Upper lobe of left lung (tissue), 4 donors: ENCODE measurements at regions not wholly inside any gene's neighbourhood (a gene's known extent, or its start where the extent isn't known, plus 50 kb on each side); places are given as distances from the start of the nearest gene placed in this dataset.

Experiments used
- POLR2A ChIP-seq, 4 donors: fragments of 450-650 bp; IDR thresholded peaks; one replicate each; pipeline ENCODE4 v1.5.1; 2016 to 2017; ENCODE audit warnings: antibody characterized with exemption in 4 of 4, mild to moderate bottlenecking in 2 of 4
- POLR2AphosphoS5 ChIP-seq, 2 donors: sonication (generic); formaldehyde crosslinking; IDR thresholded peaks; one replicate each; pipeline ENCODE4 v1.5.1; 2017; ENCODE audit warnings: antibody characterized with exemption in 2 of 2
- TF ChIP-seq, protein P1 (sequence below), 6 experiments: fragments of 450-650 bp in 4 of 6; fragments of 200-600 bp in 2 of 6; sonication (generic) in 2 of 6; IDR thresholded peaks; one replicate each; pipeline ENCODE4 v1.5.1; 2016 to 2019; ENCODE audit warnings: antibody characterized with exemption in 6 of 6

DNA sequence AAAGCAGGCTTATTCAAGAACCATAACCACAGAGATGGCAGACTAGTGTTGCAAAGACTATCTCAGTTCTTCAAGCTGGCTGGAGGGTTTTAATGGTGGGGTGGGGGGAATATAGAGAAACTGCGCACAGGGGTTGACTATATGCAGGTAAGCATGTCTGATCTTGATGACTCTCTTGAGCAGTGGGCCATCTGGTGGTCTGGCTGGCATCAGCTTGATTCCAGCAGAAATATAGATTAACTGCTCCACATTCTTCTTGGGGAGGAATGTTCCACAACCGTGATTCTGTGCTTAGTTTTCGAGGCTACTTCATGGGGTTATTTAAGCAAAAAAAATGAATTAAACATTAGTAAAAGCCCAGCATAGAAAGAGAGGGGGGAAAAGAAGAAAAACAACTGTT lies 158.8 kb upstream of the PGR start:
- TF ChIP-seq POLR2AphosphoS5 (IDR thresholded peaks at IDR 0.05), result no peak
- TF ChIP-seq, protein P1, sequence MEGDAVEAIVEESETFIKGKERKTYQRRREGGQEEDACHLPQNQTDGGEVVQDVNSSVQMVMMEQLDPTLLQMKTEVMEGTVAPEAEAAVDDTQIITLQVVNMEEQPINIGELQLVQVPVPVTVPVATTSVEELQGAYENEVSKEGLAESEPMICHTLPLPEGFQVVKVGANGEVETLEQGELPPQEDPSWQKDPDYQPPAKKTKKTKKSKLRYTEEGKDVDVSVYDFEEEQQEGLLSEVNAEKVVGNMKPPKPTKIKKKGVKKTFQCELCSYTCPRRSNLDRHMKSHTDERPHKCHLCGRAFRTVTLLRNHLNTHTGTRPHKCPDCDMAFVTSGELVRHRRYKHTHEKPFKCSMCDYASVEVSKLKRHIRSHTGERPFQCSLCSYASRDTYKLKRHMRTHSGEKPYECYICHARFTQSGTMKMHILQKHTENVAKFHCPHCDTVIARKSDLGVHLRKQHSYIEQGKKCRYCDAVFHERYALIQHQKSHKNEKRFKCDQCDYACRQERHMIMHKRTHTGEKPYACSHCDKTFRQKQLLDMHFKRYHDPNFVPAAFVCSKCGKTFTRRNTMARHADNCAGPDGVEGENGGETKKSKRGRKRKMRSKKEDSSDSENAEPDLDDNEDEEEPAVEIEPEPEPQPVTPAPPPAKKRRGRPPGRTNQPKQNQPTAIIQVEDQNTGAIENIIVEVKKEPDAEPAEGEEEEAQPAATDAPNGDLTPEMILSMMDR (IDR thresholded peaks at IDR 0.05), result no peak
- TF ChIP-seq POLR2A (IDR thresholded peaks at IDR 0.05), result no peak
